ENCODE measurements at regions not wholly inside any gene's neighbourhood (a gene's known extent, or its start where the extent isn't known, plus 50 kb on each side); places are given as distances from the start of the nearest gene placed in this dataset.
"Not testable (repeated sequence)": the region's sequence is repeated elsewhere in the genome, so short reads cannot be mapped to it uniquely, and the experiment has no call there.

DNA sequence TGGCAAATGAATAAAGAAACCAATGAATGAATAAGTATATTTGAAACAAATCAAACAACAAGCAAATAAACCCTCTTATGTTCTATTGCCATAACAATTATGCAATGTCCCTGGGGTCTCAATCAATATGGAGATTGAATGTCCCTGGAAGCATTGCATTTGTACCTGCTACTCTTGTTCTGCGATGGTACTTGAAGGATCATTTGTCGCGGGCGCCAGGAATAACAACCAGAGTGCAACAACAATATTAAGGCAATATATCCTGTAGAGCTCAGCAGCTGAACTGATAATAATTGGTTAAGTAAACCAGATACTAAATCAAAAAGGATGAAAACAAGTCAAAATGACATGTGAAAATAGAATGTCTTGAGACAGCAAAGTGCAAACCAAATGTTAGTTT lies 1001.9 kb upstream of the NUDT12 start:
- DNase-seq (ENCODE audit: low spot score), result no peak
- Histone ChIP-seq H3K27ac (no peak overlapping the region), H3K4me3 (no peak overlapping the region), H2AFZ (no peak overlapping the region), H3K4me2 (no peak overlapping the region), H4K20me1 (ENCODE audit: insufficient read depth, poor library complexity, severe bottlenecking) (no peaks in the 10 kb centered on the region), H3K79me2 (no peaks in the 10 kb centered on the region), H3K9me3 (ENCODE audit: low read depth) (no peaks in the 10 kb centered on the region), H3K9me2 (replicated peaks; ENCODE audit: insufficient read depth) (no peaks in the 10 kb centered on the region), H3K36me3 (replicated peaks; ENCODE audit: insufficient read depth, low read depth) (no peaks in the 10 kb centered on the region), H3K27me3 (no peaks in the 10 kb centered on the region), H3K4me1 (ENCODE audit: insufficient read depth) (no peaks in the 10 kb centered on the region)
- TF ChIP-seq EZH2phosphoT487 (IDR thresholded peaks at IDR 0.05; ENCODE audit: low read depth, severe bottlenecking, unreplicated experiment) (no peak), EZH2 (IDR thresholded peaks at IDR 0.05; ENCODE audit: borderline replicate concordance) (no peak)
- TF ChIP-seq, protein P1, sequence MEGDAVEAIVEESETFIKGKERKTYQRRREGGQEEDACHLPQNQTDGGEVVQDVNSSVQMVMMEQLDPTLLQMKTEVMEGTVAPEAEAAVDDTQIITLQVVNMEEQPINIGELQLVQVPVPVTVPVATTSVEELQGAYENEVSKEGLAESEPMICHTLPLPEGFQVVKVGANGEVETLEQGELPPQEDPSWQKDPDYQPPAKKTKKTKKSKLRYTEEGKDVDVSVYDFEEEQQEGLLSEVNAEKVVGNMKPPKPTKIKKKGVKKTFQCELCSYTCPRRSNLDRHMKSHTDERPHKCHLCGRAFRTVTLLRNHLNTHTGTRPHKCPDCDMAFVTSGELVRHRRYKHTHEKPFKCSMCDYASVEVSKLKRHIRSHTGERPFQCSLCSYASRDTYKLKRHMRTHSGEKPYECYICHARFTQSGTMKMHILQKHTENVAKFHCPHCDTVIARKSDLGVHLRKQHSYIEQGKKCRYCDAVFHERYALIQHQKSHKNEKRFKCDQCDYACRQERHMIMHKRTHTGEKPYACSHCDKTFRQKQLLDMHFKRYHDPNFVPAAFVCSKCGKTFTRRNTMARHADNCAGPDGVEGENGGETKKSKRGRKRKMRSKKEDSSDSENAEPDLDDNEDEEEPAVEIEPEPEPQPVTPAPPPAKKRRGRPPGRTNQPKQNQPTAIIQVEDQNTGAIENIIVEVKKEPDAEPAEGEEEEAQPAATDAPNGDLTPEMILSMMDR (IDR thresholded peaks at IDR 0.05; ENCODE audit: poor library complexity), result no peak
- WGBS (ENCODE audit: low lambda C conversion rate, missing lambda C conversion rate), result 85% methylated on average over 4 of the region's 4 CpGs

DNA sequence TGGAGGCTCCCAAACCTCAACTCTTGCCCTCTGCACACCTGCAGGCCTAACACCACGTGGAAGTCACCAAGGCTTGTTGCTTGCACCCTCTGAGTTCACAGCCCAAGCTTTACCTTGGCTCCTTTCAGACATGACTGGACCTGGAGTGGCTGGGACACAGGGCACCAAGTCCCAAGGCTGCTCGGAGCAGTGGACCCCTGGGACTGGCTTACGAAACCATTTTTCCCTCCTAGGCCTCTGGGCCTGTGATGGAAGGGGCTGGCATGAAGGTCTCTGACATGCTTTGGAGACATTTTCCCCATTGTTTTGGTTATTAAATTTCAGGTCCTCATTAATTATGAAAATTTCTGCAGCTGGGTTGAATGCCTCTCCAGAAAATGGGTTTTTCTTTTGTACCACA lies 994.4 kb upstream of the NUDT12 start:
- TF ChIP-seq EZH2 (IDR thresholded peaks at IDR 0.05; ENCODE audit: borderline replicate concordance) (no peak), EZH2phosphoT487 (IDR thresholded peaks at IDR 0.05; ENCODE audit: low read depth, severe bottlenecking, unreplicated experiment) (no peak)
- TF ChIP-seq, protein P1 (IDR thresholded peaks at IDR 0.05; ENCODE audit: poor library complexity), result no peak
- H3K4me3 ChIP-seq, result no peak overlapping the region
- DNase-seq (ENCODE audit: low spot score), result no peak
- no peak overlapping the region for H2AFZ ChIP-seq
- no peaks in the 10 kb centered on the region for H4K20me1 ChIP-seq (ENCODE audit: insufficient read depth, poor library complexity, severe bottlenecking)
- WGBS (ENCODE audit: low lambda C conversion rate, missing lambda C conversion rate), result 88% methylated on average over 3 of the region's 3 CpGs
- no peaks in the 10 kb centered on the region for H3K27me3 ChIP-seq
- H3K4me1 ChIP-seq (ENCODE audit: insufficient read depth), result no peaks in the 10 kb centered on the region
- H3K27ac ChIP-seq, result no peak overlapping the region
- H3K9me3 ChIP-seq (ENCODE audit: low read depth), result no peaks in the 10 kb centered on the region
- no peaks in the 10 kb centered on the region for H3K36me3 ChIP-seq (replicated peaks; ENCODE audit: insufficient read depth, low read depth)
- no peak overlapping the region for H3K4me2 ChIP-seq
- H3K79me2 ChIP-seq, result no peaks in the 10 kb centered on the region
- no peaks in the 10 kb centered on the region for H3K9me2 ChIP-seq (replicated peaks; ENCODE audit: insufficient read depth)

DNA sequence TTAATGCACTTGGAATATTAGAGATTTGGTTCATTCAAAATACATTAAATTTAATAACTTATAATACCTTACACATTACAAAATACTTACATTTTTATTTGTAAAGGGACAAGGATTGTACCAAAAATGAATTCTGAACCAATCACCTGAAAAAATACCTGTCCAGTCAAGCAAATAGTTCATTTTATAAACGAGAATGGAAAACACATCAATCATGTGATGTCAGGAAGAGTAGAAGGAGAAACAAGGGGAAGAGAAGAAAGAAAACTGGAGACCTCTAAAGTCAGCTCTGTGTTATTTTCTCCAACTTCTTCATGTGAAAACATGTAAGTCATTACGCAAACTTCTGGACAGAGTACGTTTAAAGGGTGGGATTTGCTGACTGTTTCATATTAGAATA lies 989.0 kb upstream of the NUDT12 start:
- Histone ChIP-seq H3K27ac (no peak overlapping the region), H3K4me1 (ENCODE audit: insufficient read depth) (no peaks in the 10 kb centered on the region), H3K4me3 (no peak overlapping the region), H3K4me2 (no peak overlapping the region), H3K9me2 (replicated peaks; ENCODE audit: insufficient read depth) (no peaks in the 10 kb centered on the region), H4K20me1 (ENCODE audit: insufficient read depth, poor library complexity, severe bottlenecking) (no peaks in the 10 kb centered on the region), H2AFZ (no peak overlapping the region), H3K79me2 (no peaks in the 10 kb centered on the region), H3K36me3 (replicated peaks; ENCODE audit: insufficient read depth, low read depth) (no peaks in the 10 kb centered on the region), H3K9me3 (ENCODE audit: low read depth) (no peaks in the 10 kb centered on the region), H3K27me3 (no peaks in the 10 kb centered on the region)
- 79% methylated on average over 3 of the region's 3 CpGs for WGBS (ENCODE audit: low lambda C conversion rate, missing lambda C conversion rate)
- DNase-seq (ENCODE audit: low spot score), result no peak
- TF ChIP-seq, protein P1 (IDR thresholded peaks at IDR 0.05; ENCODE audit: poor library complexity), result no peak
- TF ChIP-seq EZH2phosphoT487 (IDR thresholded peaks at IDR 0.05; ENCODE audit: low read depth, severe bottlenecking, unreplicated experiment) (no peak), EZH2 (IDR thresholded peaks at IDR 0.05; ENCODE audit: borderline replicate concordance) (no peak)

DNA sequence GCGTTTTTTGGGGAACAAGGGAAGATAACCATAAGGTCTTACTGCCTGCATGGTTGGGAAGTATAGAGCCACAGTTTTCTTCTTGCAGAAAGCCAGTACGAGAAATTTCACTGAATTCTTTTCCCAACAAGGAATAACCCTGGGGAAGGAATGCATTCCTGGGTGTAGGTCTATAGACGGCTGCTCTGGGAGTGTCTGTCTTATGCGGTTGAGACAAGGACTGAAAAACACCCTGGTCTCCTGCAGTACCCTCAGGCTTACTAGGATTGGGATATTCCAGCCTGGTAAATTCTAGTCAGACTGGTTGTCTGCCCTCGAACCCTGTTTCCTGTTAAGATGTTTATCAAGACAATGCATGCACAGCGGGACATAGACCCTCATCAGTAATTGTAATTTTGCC lies 984.3 kb upstream of the NUDT12 start:
- not testable (repeated sequence) for H3K4me3 ChIP-seq, H3K27ac ChIP-seq
- 84% methylated on average over 6 of the region's 6 CpGs for WGBS (ENCODE audit: low lambda C conversion rate, missing lambda C conversion rate)

More for the DNA sequence above, 984.3 kb upstream of the NUDT12 start:
- not testable (repeated sequence) for H3K9me2 ChIP-seq (replicated peaks; ENCODE audit: insufficient read depth); H3K36me3 ChIP-seq (replicated peaks; ENCODE audit: insufficient read depth, low read depth); H3K9me3 ChIP-seq (ENCODE audit: low read depth); H3K4me2 ChIP-seq; H2AFZ ChIP-seq; H3K27me3 ChIP-seq; H3K79me2 ChIP-seq; DNase-seq (ENCODE audit: low spot score); H3K4me1 ChIP-seq (ENCODE audit: insufficient read depth); H4K20me1 ChIP-seq (ENCODE audit: insufficient read depth, poor library complexity, severe bottlenecking)
